ENCODE measurements at regions not wholly inside any gene's neighbourhood (a gene's known extent, or its start where the extent isn't known, plus 50 kb on each side); places are given as distances from the start of the nearest gene placed in this dataset.

DNA sequence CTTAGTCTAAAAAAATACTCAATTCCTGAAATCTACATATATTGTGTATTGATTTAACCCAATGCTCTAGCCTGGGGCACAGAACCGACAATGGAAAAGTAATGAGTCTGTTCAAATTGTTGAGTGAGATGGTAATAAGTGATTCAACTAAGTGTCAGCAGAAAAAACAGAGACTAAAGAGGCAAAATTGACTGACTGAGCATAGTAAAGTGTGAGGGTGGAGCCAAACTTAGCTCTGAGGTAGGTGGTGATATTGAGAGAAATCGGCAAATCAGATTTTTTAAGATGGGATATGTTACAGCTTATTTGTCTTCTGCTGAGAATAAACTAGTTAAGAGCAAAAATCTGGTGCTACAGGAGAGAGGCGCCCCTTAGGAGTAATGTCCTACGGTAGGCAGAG lies 764.0 kb upstream of the LRRN3 start:
- DNase-seq = no peak

DNA sequence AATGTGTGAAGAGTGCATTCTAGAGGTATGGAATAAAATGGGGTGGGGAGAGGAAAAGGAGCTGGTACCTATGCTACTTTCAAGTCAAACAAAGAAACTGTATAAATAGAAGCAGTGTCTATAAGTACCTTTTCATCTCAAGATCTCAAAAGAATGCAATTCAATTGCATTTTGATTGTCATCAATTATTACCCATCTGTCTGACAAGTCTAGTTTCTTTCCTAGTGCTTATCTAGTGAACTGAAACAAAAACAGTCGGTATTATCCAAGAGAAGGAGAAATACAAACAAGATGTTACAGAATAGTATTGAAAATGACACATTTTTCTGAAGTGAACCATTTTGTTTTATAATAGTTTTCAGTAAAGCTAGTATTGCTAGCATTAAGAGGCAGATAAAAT lies 754.5 kb upstream of the LRRN3 start:
- DNase-seq = no peak

DNA sequence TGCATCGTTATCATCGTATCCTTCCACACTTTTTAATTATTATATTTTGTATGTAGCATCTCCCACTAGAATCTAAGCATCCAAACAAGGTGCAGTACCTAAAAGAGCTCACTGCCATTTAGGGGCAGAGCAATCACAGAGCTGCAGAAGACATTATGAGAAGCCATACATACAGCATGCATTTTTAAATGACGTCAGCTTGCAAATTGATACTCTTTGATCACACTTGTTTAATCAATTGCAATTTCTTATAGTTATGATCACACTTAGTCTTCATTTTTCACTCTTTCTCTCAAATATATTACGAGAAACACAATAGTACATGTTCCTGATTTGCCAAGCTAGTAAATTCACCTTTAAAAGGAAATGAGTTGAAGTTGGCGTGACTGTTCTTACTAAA lies 753.3 kb upstream of the LRRN3 start:
- DNase-seq = no peak

DNA sequence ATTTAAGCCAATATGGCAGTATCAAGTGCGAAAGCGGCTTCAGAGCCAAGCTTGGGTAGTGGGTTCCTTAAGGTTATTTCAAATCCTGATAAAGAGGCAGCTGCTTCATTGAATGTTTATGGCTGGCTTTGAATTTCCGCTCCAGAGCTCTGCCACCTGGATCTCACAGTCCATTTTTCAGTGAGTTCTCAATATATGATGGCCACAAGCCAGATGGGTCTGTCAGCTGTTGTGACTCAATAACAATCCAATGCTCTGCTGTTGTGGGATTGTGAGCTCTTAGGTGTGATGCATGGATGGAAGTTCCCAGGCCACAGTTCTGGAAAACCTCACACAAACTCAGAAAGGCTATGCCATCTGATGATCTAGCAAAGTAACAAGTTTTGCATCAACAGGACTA lies 743.8 kb upstream of the LRRN3 start:
- no peak for DNase-seq

DNA sequence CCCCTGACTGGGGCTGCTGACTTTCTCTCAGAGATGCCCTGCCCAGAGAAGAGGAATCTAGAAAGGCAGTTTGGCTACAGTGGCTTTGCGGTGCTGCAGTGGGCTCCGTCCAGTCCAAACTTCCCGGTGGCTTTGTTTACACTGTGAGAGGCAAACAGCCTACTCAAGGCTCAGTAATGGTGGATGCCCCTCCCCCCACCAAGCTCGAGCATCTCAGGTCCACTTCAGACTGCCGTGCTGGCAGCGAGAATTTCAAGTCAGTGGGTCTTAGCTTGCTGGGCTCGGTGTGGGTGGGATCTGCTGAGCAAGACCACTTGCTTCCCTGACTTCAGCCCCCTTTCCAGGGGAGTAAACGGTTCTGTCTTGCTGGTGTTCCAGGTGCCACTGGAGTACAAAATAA lies 734.5 kb upstream of the LRRN3 start:
- DNase-seq = no peak

DNA sequence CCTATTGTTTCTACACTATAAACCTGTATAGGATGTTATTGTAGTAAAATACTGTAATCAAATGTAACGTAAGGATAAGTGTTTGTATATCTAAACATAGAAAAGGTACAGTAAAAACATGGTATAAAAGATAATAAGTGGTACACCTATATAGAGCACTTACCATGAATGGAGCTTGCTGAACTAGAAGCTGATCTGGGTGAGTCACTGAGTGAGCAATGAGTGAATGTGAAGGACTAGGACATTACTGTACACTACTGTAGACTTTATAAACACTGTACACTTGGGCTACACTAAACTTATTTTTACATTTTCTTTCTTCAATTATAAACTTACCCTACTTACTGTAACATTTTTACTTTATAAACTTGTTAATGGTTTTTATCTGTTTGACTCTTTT lies 732.9 kb upstream of the LRRN3 start:
- DNase-seq = no peak

DNA sequence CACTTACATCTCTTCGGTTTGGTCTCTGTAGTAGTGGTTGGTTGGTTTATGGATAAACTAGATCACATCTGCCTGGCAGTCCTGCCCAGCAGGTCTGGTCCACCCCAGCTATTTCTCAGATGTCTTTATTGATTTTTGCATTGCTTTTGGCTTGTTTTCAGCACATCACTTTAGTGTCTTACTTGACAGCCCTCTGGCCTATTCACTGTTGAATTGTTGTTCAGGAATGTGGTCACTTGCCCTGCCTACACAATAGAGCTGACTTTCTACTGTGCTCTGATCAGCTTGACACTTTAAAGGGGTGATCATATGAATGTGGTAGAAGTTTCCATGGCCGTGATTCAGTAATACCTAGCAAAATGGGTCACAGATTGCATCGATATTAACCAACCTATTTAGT lies 719.2 kb upstream of the LRRN3 start:
- no peak for DNase-seq

DNA sequence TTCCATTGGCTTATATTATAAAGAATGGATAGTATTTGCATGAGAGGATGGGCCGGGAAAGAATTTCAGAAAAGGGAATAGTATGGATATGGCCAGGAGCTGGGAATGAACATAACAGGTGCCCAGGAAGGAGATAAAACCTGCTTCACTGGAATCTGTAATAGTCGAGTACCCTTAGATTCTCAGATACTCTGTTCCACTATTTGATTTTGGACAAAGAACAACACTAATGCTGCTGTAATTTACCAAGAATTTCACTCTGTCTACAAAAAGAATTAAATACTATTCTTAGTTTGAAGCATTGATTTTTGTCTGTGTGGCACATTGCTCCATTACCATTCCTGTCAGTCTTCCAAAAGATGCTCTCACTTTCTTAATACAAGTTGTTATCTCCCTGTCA lies 718.2 kb upstream of the LRRN3 start:
- DNase-seq = no peak

DNA sequence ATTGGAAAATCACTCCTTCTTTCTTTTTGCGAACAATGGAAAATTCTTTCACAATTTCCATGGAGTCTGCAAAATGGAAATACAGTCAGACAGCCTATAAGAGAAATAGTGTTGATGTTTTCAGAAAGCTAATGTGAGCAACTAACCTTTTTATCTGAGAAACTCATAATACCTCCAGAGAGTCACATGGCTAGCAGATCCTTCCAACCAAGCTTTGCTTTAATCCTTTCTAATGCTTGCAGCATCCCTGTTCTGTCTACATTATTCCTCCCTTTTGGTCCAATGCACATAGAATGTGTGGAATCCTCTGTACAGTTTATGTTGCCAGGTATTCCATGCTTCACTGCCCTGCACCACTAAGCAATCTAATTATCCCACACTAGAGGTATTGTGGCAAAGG lies 717.5 kb upstream of the LRRN3 start:
- no peak for DNase-seq

DNA sequence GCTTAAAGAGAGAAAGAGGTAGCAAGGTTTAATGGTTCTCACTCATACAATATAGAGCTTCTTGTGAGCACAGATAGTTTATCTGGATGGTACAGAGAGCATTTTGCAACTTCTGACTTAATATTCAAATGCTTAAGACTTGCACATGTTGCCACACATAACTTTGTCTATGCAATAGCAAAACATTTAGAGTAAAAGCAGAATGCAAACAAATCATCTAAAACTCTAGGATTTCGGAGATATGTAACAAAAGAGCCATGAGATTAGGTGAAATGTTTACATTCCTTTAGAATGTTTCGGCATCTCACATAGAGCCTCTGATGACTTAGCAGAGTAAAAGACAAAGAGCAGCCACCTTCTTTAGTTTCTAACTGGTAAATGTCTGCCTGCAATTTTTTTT lies 717.1 kb upstream of the LRRN3 start:
- no peak for DNase-seq

DNA sequence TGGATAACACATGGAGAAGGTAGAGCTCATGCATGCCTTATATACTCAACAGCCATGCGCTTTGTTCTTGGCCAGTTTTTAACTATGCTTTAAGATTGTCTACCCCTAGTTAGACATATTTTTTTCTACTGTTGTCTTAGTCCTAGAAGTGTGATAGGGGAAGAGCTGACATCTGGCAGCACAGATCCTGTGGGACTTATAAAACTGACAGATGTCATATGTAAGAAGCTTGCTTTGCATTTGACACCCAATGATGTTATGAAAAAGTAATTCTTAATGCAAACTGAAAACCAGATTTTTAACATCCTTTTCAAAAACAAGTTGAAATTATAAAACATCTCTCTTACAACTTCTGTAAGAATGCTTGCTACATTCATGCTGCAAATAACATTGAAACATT lies 715.9 kb upstream of the LRRN3 start:
- no peak for DNase-seq

DNA sequence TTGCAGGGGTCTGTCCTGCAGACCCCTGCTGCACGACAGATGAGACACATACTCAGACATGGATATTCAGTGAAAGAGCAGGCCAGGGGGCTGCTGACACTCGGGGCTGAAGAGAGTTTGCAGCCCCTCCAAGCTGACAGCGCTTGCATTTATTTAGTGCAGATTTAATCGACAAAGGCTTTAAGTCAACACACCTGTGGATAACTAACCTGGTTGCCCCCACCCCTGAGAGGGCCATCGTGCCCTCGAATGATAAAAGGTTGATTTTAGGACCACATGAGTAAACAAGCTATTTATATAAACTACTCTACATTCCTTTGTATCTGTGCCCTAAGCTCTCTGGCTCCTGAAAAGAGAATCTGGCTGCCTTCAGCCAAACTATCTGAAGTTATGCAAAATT lies 708.2 kb upstream of the LRRN3 start:
- no peak for DNase-seq

DNA sequence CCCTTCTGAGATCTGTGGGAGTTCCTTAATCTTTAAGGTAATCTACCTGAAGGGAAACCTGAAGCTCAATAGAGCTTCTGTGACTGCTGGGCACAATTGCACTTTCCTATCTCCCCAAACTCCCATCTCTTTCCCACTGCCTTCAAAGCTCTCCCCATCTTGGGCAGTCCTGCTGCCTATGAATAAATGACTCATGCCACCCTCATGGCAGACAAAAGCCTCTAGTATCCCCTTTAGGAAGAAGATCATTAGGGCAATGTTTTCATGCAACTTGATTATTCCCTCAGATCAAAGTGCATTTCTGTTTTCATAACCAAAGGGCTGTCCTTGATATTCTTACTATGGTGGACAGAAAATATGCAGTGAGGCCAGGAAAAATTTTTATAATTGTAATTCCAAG lies 704.9 kb upstream of the LRRN3 start:
- DNase-seq = no peak

DNA sequence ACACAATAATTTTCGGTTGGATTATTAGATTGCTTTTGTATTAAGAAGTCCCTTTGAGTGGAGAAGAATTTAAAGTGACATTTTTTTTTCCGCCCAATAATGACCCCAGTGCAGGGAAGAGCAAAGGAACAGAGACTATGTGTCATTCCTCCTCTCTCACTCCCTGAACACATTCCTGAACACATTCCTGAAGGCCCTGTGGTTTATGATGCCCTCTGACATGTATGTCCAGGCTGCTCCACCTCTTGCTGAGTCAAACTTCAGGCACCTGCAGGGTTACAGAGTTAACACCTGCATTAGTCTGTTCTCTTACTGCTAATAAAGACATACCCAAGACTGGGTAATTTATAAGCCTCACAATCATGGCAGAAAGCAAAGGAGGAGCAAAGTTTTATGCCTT lies 704.0 kb upstream of the LRRN3 start:
- peak; percentile 6 for DNase-seq

DNA sequence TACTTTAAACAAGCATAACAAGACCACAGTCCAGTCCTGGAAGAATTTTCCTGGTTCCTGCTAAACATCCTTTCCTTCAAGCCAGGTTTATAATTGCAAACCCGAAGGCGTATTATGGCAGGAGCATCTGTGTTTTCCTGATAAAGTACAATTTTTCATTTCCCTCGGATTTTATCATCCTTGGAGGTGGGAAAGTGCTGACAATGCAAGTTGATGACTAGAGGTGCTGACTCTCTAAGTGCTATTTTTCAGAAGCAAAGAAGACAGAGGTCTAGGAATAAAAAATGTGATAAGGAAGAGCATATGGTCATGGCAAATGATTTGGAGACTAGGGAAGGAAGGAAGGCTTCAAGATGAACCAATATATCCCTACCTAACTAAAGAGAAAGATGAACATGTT lies 703.2 kb upstream of the LRRN3 start:
- DNase-seq = no peak

DNA sequence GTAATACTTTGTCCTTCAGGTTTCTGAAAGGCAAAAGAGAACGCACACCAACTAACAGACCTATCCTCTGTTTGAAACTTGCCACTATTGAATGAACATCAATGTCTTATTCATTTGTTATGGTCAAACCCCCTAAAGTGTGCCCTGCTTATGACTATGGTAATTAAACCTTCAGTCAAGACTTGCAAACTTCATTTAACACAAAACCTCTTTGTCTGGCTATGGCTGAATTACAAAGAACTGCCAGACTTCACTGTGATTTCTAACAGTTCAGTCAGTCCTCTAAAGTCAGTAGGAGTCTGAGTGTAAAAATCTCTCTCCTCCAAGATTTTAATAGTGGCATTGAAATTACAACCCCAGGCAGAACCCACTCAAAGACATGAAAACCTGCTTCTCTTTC lies 702.5 kb upstream of the LRRN3 start:
- DNase-seq = no peak

DNA sequence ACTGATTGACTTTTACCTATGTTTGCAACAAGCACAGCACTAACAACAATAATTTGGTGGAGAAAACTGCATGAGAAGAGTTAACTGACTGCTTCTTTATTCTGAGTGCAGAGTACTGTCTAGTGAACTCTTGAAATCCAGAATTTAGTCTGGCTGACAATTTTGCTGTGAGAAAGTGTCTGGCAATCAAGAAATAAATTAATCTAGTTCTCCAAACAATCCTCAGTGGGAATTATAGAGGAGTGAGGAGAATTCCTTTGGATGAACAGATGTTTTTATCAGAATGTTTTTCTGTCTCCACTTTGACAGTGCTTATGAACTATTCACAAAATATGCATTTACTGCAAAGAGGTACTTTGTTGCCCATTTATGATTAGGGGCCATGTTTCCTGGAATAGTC lies 694.9 kb upstream of the LRRN3 start:
- DNase-seq = no peak

DNA sequence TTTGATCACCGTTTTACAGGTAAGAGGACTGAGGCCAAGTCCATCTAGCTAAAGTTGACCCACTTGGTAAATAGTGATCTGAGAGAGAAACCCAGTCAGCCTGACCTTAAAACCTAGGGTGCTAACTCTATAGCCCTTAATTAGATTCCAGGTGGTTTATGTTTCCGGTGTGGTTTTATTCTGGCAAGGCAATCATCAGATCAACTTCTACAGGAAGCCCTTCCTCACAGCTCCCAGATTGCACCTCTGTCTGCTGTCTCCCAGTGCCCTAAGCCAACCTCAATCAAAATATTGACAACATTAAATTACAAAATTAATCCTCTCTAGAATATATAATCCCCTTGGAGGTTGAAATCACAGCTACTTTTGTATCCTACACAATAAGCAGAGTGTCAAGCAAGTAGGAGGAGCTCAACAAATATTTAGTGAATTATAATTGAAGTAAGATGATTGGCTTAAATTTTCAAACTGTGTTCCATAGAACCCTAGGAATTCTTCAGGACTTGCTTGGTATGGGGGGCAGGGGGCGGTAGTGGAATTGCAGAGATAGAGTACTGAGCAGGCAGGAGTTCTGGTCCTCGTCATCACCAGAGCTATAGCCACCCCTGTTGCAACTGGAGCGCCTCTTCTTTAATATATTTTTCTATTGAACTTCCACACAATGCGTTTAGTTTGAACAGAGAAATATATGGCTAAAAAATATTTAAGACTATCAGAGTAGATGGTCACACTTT lies 692.8 kb upstream of the LRRN3 start:
- no peak for DNase-seq

DNA sequence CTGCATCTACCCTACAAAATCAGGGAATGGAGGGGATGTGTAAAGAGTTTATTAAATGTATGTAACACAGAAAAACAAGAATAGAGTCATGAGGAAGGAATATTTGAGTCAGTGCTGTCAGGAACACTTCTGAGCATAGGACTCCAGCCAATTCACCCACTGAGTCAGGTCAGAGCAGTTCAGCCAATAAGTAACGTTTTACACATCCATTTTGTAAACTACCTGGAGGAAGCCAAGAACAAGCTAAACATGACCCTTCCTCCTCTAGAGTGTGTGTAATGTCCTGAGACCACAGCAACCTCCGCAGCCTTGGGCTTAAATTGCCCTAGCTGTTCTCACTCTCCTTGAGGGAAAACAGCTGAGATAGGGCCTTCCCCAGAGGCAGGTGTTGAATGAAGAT lies 691.5 kb upstream of the LRRN3 start:
- DNase-seq = no peak

DNA sequence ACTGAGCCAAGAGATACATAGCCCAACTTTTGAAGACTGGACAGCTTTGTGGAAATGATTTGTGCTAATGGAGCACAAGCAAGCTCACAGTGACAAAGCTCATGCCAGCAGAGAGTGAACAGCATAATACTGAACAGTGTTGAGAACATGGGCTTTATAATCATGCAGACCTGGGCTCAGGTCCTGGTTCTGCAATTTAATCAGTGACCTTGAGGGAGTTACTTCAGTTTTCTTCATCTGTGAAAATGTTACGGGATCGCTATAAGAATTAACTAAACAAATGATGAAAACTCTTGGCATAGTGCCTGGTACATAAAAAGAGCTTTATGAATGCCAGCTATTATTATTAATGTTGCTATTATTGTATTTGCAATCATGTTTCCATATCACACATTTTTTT lies 690.5 kb upstream of the LRRN3 start:
- no peak for DNase-seq

DNA sequence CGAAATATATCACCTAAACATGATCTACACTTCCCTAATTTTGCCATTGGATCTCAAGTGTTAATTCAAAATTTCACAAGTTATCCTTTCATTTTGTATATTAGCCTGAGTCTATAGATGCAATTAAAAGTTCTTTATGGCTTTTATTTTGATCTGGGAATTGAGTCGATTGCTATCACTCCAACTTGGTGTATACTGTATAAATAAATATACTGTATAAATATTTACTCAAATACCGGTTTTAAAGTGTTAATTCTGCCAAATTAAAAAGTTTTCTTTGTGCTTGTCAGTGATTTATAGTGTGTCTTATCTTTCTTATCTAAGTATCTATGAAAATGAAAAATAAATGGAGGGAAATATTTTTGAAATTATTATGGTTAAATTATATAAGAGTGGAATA lies 683.7 kb upstream of the LRRN3 start:
- no peak for DNase-seq

DNA sequence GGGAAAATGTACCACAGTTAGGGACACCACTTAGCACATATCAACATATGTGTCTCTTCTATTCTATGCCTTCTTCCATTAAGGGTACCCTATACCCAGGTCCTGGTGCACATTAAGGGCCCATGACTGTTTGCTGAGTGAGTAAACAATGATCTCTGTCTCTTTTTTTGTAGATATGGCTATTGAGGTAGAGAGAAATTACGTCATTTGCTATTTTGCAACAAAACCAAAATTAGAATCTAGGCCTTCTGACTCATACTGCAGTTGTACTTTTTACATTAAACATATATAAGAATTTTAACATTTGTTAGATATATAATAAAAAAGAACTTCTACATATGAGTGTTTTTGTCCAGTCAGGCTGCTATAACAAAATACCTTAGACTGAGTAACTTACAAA lies 683.2 kb upstream of the LRRN3 start:
- no peak for DNase-seq

DNA sequence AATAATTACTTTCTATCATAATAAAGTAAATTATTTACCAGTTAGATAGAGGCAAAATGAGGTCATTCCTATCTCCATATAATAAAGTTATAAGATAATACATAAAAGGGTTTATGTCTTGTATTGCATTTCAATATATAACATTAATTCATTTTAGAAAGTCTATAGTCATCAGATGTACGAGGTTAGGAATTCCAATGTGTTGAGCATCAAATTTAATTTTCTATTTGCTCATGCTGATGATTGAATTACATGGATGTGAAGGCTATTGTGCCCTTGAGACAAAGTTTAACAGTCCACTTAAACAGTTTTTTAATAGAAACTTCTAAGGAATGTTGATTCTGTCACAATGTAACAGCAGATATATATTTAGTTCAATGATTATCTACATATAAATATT lies 678.3 kb upstream of the LRRN3 start:
- no peak for DNase-seq

DNA sequence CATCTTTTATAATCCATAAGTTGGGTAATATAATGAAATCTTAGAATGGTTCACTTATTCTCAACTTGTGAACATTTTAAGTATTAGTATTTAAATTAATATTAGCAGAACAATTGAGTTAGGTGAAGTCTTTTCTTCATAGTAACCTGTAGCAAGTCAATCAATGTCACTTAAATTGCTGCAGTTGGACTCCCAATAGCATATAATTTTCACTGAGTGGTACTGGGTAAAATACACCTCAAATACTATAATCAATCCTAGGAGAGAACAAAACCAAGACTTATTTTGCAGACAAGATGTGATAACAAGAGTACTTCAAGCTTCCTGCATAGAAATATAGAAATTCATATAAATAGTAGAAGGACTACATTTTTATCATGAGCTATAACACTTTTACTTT lies 677.9 kb upstream of the LRRN3 start:
- DNase-seq = no peak

DNA sequence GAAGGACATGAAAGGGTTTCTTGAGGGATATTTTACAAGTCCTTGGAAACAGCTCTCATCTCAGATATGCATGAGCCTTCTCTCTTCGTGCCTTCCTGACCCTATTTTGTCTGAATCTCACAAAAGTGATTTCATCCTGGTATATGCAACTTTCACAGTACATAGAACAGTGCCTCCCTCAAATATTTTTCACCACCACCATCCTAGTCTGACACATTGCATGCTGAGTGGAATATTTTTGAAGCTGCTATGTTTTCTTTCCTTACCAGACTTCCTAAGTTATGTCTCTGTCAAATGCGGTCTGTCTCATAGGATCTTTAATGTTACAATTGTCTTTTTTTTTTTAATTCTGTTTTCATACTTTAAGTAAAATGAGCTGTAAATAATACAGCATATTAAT lies 673.3 kb upstream of the LRRN3 start:
- no peak for DNase-seq
